Spleen (tissue), 11 donors: ENCODE measurements at regions not wholly inside any gene's neighbourhood (a gene's known extent, or its start where the extent isn't known, plus 50 kb on each side); places are given as distances from the start of the nearest gene placed in this dataset.
A peak's percentile ranks its signal among the peaks of the same experiment; 100 is the strongest.
"Not testable (repeated sequence)": the region's sequence is repeated elsewhere in the genome, so short reads cannot be mapped to it uniquely, and the experiment has no call there.

Source experiments
- DNase-seq: peaks from one replicate; pipeline ENCODE4 v3.0.0-alpha.2; 2020
- H3K27ac ChIP-seq, 8 donors: fragments of 200-600 bp; sonication (generic) in 7 of 8; 1 replicate in 4 of 8; 2 replicates in 4 of 8; pipeline versions ENCODE4 v1.5.0 to v1.8.0; 2016 to 2021; ENCODE audit warnings: inconsistent platforms in 4 of 8, mild to moderate bottlenecking in 4 of 8, moderate library complexity in 1 of 8
- H3K27me3 ChIP-seq, 7 donors: fragments of 200-600 bp; sonication (generic) in 6 of 7; replicated peaks in 1 of 7; 1 replicate in 4 of 7; 2 replicates in 3 of 7; pipeline versions ENCODE4 v1.5.0 to v1.8.0; 2016 to 2021; ENCODE audit warnings: inconsistent platforms in 3 of 7, mild to moderate bottlenecking in 1 of 7
- H3K36me3 ChIP-seq, 6 donors: fragments of 200-600 bp; sonication (generic) in 5 of 6; 1 replicate in 4 of 6; 2 replicates in 2 of 6; pipeline versions ENCODE4 v1.5.0 to v1.8.0; 2016 to 2021; ENCODE audit warnings: inconsistent platforms in 2 of 6
- H3K4me1 ChIP-seq, 6 donors: fragments of 200-600 bp; sonication (generic) in 5 of 6; 1 replicate in 3 of 6; 2 replicates in 3 of 6; pipeline versions ENCODE4 v1.5.0 to v1.8.0; 2016 to 2021; ENCODE audit warnings: inconsistent platforms in 3 of 6
- H3K4me3 ChIP-seq, 8 donors: fragments of 200-600 bp; sonication (generic) in 7 of 8; 1 replicate in 4 of 8; 2 replicates in 4 of 8; pipeline versions ENCODE4 v1.5.0 to v1.8.0; 2016 to 2021; ENCODE audit warnings: inconsistent platforms in 4 of 8, mild to moderate bottlenecking in 4 of 8, moderate library complexity in 2 of 8
- H3K9me3 ChIP-seq, 8 donors: fragments of 200-600 bp; sonication (generic) in 7 of 8; 1 replicate in 4 of 8; 2 replicates in 4 of 8; pipeline versions ENCODE4 v1.5.0 to v1.8.0; 2016 to 2021; ENCODE audit warnings: inconsistent platforms in 4 of 8
- CTCF ChIP-seq, 11 experiments: fragments of 200-600 bp in 7 of 11; fragments of 450-650 bp in 4 of 11; sonication (generic) in 4 of 11; IDR thresholded peaks in 8 of 11; conservative IDR thresholded peaks in 3 of 11; 1 replicate in 7 of 11; 2 replicates in 4 of 11; pipeline versions ENCODE4 v1.4.0 to v1.8.0; 2016 to 2021; ENCODE audit warnings: antibody characterized with exemption in 11 of 11, inconsistent platforms in 4 of 11, mild to moderate bottlenecking in 1 of 11
- POLR2A ChIP-seq, 3 donors: fragments of 450-650 bp; IDR thresholded peaks; one replicate each; pipeline ENCODE4 v1.5.1; 2017; ENCODE audit warnings: antibody characterized with exemption in 3 of 3, mild to moderate bottlenecking in 1 of 3
- POLR2AphosphoS5 ChIP-seq, 3 donors: sonication (generic); formaldehyde crosslinking; IDR thresholded peaks; one replicate each; pipeline ENCODE4 v1.5.1; 2017; ENCODE audit warnings: antibody characterized with exemption in 3 of 3
- whole genome bisulfite sequencing, 5 donors: extraction: QIAGEN DNeasy Blood & Tissue Kit in 3 of 5; methylation state at CpG; one replicate each; pipeline versions ENCODE4 v1.1.5 to v1.1.7; 2013 to 2018; 5-methylcytosine and 5-hydroxymethylcytosine counted together
- intact Hi-C: fragments of 100-400 bp; cut with DNase I; formaldehyde crosslinking; loops from one replicate; pipeline ENCODE4 v1.15.0; 2023; ENCODE audit warnings: low total_unique reads
- donor health status: healthy with polysubstance abuse.
- donor health status: DM: no; HTN: no; CAD: no; lungs with moderate emphysema.
- donor health status: DM: no; HTN: no; CAD: no.
- donor health status: Bipolar disorder and iron deficiency.
- donor health status: healthy.
- donor health status: DM: no; HTN: no; CAD: no.
- donor health status: DM: yes; HTN: yes; CAD: no.

GRCh38 chr7:106713452-106713851 lies 52.5 kb upstream of the CCDC71L start:
- H3K27ac ChIP-seq, H3K27me3 ChIP-seq, H3K36me3 ChIP-seq, H3K4me3 ChIP-seq, DNase-seq, intact Hi-C loops, H3K9me3 ChIP-seq: not testable (repeated sequence)
- 23 to 50% (median 41%) methylated on average over 1 of the region's 1 CpG for WGBS, 5 donors
- peaks cover 0 to 19% (median 12%) of the 10 kb centered on the region in 6 donors for H3K4me1 ChIP-seq

GRCh38 chr7:106714590-106715442 lies 53.9 kb upstream of the CCDC71L start:
- H3K27me3 ChIP-seq, H3K27ac ChIP-seq, H3K36me3 ChIP-seq, DNase-seq, H3K4me3 ChIP-seq, intact Hi-C loops, H3K9me3 ChIP-seq: not testable (repeated sequence)
- peaks cover 0 to 33% (median 19%) of the 10 kb centered on the region in 6 donors for H3K4me1 ChIP-seq
- WGBS, 5 donors: 86 to 96% (median 91%) methylated on average over 6 of the region's 6 CpGs

GRCh38 chr7:106715730-106716129 lies 54.8 kb upstream of the CCDC71L start:
- TF ChIP-seq CTCF (IDR thresholded peaks at IDR 0.05 in 8 of 11, conservative IDR thresholded peaks at IDR 0.05 in 3 of 11) (no peak), POLR2AphosphoS5 (IDR thresholded peaks at IDR 0.05) (no peak), POLR2A (IDR thresholded peaks at IDR 0.05) (no peak)
- H3K27me3 ChIP-seq: no peaks in the 10 kb centered on the region
- intact Hi-C loops: no loop called here
- no peak for DNase-seq
- peaks cover 0 to 8% (median 0%) of the 10 kb centered on the region in 8 donors for H3K9me3 ChIP-seq
- H3K27ac ChIP-seq: no peak overlapping the region
- WGBS, 5 donors: 81 to 89% (median 87%) methylated on average over 2 of the region's 2 CpGs
- H3K4me3 ChIP-seq: no peak overlapping the region
- H3K4me1 ChIP-seq: peaks cover 0 to 42% (median 20%) of the 10 kb centered on the region in 6 donors
- no peaks in the 10 kb centered on the region for H3K36me3 ChIP-seq

- no peaks in the 10 kb centered on the region for H3K36me3 ChIP-seq
Observed at GRCh38 chr7:106717254-106717954, 56.4 kb upstream of the CCDC71L start.

More at GRCh38 chr7:106717254-106717954, 56.4 kb upstream of the CCDC71L start:
- no peak for DNase-seq
- H3K9me3 ChIP-seq: peaks cover 0 to 8% (median 0%) of the 10 kb centered on the region in 8 donors
- 29 to 50% (median 41%) methylated on average over 1 of the region's 1 CpG for WGBS, 5 donors
- no peaks in the 10 kb centered on the region for H3K27me3 ChIP-seq
- H3K4me1 ChIP-seq: peaks cover 0 to 59% (median 25%) of the 10 kb centered on the region in 6 donors
- peak overlapping the region; percentile 31 to 74 (median 66) for H3K27ac ChIP-seq
- intact Hi-C loops: no loop called here
- H3K4me3 ChIP-seq: no peak overlapping the region
- TF ChIP-seq CTCF (IDR thresholded peaks at IDR 0.05 in 8 of 11, conservative IDR thresholded peaks at IDR 0.05 in 3 of 11): no peak
